ENCODE measurements at regions not wholly inside any gene's neighbourhood (a gene's known extent, or its start where the extent isn't known, plus 50 kb on each side); places are given as distances from the start of the nearest gene placed in this dataset.
"Not testable (repeated sequence)": the region's sequence is repeated elsewhere in the genome, so short reads cannot be mapped to it uniquely, and the experiment has no call there.

DNA sequence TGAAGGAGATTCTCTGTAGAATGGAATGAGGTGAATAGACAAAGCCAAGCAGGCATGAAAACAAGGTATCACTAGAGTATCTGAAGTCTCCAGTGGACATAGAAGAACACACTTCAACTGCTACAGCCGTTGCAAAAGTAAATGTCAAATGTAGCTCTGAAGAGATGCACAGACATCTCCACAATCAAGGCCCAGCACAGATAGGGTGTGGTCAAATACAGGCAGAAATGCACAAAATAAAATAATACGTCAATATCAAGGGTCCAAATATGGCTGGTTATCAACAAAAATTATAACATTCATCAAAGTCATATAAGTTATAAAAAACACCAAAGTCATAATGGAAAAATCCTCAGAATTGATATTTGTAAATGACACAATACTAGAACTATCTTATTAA, 1107.3 kb downstream of the TMEM121 start:
- no peak for DNase-seq (ENCODE audit: low spot score)
- Mint-ChIP-seq H3K27me3 (ENCODE audit: low read depth) (no peaks in the 10 kb centered on the region), H3K36me3 (ENCODE audit: low read depth) (no peaks in the 10 kb centered on the region), H3K27ac (ENCODE audit: unreplicated experiment) (no peak overlapping the region), H3K9me3 (ENCODE audit: low read depth) (peaks cover 63% of the 10 kb centered on the region), H3K4me1 (ENCODE audit: low read depth) (no peaks in the 10 kb centered on the region), H3K4me3 (ENCODE audit: unreplicated experiment) (no peak overlapping the region)
- TF ChIP-seq, protein P1, sequence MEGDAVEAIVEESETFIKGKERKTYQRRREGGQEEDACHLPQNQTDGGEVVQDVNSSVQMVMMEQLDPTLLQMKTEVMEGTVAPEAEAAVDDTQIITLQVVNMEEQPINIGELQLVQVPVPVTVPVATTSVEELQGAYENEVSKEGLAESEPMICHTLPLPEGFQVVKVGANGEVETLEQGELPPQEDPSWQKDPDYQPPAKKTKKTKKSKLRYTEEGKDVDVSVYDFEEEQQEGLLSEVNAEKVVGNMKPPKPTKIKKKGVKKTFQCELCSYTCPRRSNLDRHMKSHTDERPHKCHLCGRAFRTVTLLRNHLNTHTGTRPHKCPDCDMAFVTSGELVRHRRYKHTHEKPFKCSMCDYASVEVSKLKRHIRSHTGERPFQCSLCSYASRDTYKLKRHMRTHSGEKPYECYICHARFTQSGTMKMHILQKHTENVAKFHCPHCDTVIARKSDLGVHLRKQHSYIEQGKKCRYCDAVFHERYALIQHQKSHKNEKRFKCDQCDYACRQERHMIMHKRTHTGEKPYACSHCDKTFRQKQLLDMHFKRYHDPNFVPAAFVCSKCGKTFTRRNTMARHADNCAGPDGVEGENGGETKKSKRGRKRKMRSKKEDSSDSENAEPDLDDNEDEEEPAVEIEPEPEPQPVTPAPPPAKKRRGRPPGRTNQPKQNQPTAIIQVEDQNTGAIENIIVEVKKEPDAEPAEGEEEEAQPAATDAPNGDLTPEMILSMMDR (IDR thresholded peaks at IDR 0.05): no peak

- TF ChIP-seq, protein P1 (IDR thresholded peaks at IDR 0.05): no peak
- no peaks in the 10 kb centered on the region for H3K4me1 Mint-ChIP-seq (ENCODE audit: low read depth)
- no peaks in the 10 kb centered on the region for H3K36me3 Mint-ChIP-seq (ENCODE audit: low read depth)
- H3K27me3 Mint-ChIP-seq (ENCODE audit: low read depth): no peaks in the 10 kb centered on the region
- no peak overlapping the region for H3K4me3 Mint-ChIP-seq (ENCODE audit: unreplicated experiment)
- H3K9me3 Mint-ChIP-seq (ENCODE audit: low read depth): peaks cover 56% of the 10 kb centered on the region
- no peak overlapping the region for H3K27ac Mint-ChIP-seq (ENCODE audit: unreplicated experiment)
- DNase-seq (ENCODE audit: low spot score): no peak
These were observed 1109.2 kb downstream of the TMEM121 start for GRCh38 chr14:106635569-106635968.

GRCh38 chr14:106638786-106639452, 1112.5 kb downstream of the TMEM121 start:
- H3K27ac Mint-ChIP-seq (ENCODE audit: unreplicated experiment); H3K27me3 Mint-ChIP-seq (ENCODE audit: low read depth); H3K4me3 Mint-ChIP-seq (ENCODE audit: unreplicated experiment); DNase-seq (ENCODE audit: low spot score); H3K4me1 Mint-ChIP-seq (ENCODE audit: low read depth); H3K36me3 Mint-ChIP-seq (ENCODE audit: low read depth): not testable (repeated sequence)
- peaks cover 53% of the 10 kb centered on the region for H3K9me3 Mint-ChIP-seq (ENCODE audit: low read depth)

DNA sequence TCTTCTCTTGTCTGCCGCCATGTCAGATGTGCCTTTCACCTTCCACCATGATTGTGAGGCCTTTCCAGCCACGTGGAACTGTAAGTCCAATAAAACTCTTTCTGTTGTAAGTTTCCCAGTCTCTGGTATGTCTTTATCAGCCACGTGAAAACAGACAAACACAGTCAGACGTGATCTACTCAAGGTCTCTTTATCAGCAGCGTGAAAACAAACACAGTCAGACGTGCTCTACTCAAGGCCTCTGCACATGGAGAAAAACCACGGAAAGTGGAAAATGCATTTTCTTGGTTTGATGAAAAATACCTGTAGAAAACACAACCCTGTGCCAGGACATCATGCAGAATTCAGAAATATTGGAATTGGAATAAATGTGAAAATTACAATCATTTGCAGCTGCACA, 1115.7 kb downstream of the TMEM121 start:
- H3K4me1 Mint-ChIP-seq (ENCODE audit: low read depth): no peaks in the 10 kb centered on the region
- no peak overlapping the region for H3K4me3 Mint-ChIP-seq (ENCODE audit: unreplicated experiment)
- H3K9me3 Mint-ChIP-seq (ENCODE audit: low read depth): peaks cover 43% of the 10 kb centered on the region
- DNase-seq (ENCODE audit: low spot score): no peak
- H3K27me3 Mint-ChIP-seq (ENCODE audit: low read depth): no peaks in the 10 kb centered on the region
- TF ChIP-seq, protein P1 (IDR thresholded peaks at IDR 0.05): no peak
- H3K27ac Mint-ChIP-seq (ENCODE audit: unreplicated experiment): no peak overlapping the region
- H3K36me3 Mint-ChIP-seq (ENCODE audit: low read depth): no peaks in the 10 kb centered on the region

DNA sequence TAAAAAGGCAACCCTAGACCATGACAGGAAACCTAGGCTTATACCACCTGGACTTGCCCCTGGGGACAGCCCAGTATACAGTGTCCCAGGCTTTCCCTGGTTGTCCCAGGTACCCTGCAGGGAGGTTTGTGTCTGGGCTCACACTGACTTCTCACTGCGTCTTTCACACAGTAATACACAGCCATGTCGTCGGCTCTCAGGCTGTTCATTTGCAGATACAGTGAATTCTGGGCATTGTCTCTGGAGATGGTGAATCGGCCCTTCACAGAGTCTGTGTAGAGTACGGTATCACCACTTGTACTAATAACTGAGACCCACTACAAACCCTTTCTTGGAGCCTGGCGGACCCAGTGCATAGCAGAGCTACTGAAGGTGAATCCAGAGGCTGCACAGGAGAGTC, 1116.6 kb downstream of the TMEM121 start:
- H3K4me3 Mint-ChIP-seq (ENCODE audit: unreplicated experiment); H3K4me1 Mint-ChIP-seq (ENCODE audit: low read depth); H3K27ac Mint-ChIP-seq (ENCODE audit: unreplicated experiment); DNase-seq (ENCODE audit: low spot score); H3K36me3 Mint-ChIP-seq (ENCODE audit: low read depth); H3K27me3 Mint-ChIP-seq (ENCODE audit: low read depth): not testable (repeated sequence)
- peaks cover 49% of the 10 kb centered on the region for H3K9me3 Mint-ChIP-seq (ENCODE audit: low read depth)

DNA sequence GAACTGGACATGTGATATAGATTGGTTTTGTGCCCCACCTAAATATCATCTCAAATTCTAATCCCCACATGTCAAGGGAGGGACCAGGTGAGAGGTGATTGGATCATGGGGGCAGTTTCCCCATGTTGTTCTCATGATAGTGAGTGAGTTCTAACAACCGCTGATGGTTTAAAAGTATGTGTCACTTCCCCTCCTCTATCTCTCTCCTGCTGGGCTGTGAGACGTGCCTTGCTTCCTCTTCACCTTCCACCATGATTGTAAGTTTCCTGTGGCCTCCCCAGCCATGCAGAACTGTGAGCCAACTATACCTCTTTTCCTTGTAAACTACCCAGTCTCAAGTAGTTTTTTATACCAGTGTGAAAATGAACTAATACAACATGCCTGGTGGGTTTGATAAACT, 1122.5 kb downstream of the TMEM121 start:
- H3K27me3 Mint-ChIP-seq (ENCODE audit: low read depth); H3K4me1 Mint-ChIP-seq (ENCODE audit: low read depth); H3K36me3 Mint-ChIP-seq (ENCODE audit: low read depth): not testable (repeated sequence)

GRCh38 chr14:106651016-106651415, 1124.6 kb downstream of the TMEM121 start:
- DNase-seq (ENCODE audit: low spot score): no peak
- H3K27me3 Mint-ChIP-seq (ENCODE audit: low read depth): no peaks in the 10 kb centered on the region
- H3K4me3 Mint-ChIP-seq (ENCODE audit: unreplicated experiment): no peak overlapping the region
- H3K27ac Mint-ChIP-seq (ENCODE audit: unreplicated experiment): no peak overlapping the region
- TF ChIP-seq, protein P1 (IDR thresholded peaks at IDR 0.05): no peak
- H3K4me1 Mint-ChIP-seq (ENCODE audit: low read depth): no peaks in the 10 kb centered on the region
- no peaks in the 10 kb centered on the region for H3K36me3 Mint-ChIP-seq (ENCODE audit: low read depth)
- H3K9me3 Mint-ChIP-seq (ENCODE audit: low read depth): peaks cover 56% of the 10 kb centered on the region

More for the DNA sequence above, 1122.5 kb downstream of the TMEM121 start:
- peaks cover 55% of the 10 kb centered on the region for H3K9me3 Mint-ChIP-seq (ENCODE audit: low read depth)
- not testable (repeated sequence) for DNase-seq (ENCODE audit: low spot score); H3K4me3 Mint-ChIP-seq (ENCODE audit: unreplicated experiment); H3K27ac Mint-ChIP-seq (ENCODE audit: unreplicated experiment)

All from chondrocyte (in vitro differentiated cells).